Adipocyte (in vitro differentiated cells): ENCODE measurements at regions not wholly inside any gene's neighbourhood (a gene's known extent, or its start where the extent isn't known, plus 50 kb on each side); places are given as distances from the start of the nearest gene placed in this dataset.
A peak's percentile ranks its signal among the peaks of the same experiment; 100 is the strongest.
"Not testable (repeated sequence)": the region's sequence is repeated elsewhere in the genome, so short reads cannot be mapped to it uniquely, and the experiment has no call there.

Experiments used
- DNase-seq: peaks from one replicate; pipeline ENCODE4 v3.0.0-alpha.2; 2015; ENCODE audit warnings: low read depth
- H3K27me3 ChIP-seq: replicated peaks from 2 replicates; pipeline ENCODE4 v1.7.0; 2013; ENCODE audit warnings: mild to moderate bottlenecking, low read length, moderate library complexity; ENCODE audit not compliant: control insufficient read depth, insufficient read depth
- H3K36me3 ChIP-seq: 2 replicates; pipeline ENCODE4 v1.7.0; 2013; ENCODE audit warnings: low read length, mild to moderate bottlenecking, moderate library complexity; ENCODE audit not compliant: control insufficient read depth, insufficient read depth, severe bottlenecking
- H3K4me1 ChIP-seq: 2 replicates; pipeline ENCODE4 v1.7.0; 2013; ENCODE audit warnings: mild to moderate bottlenecking, low read length, moderate library complexity; ENCODE audit not compliant: control insufficient read depth, insufficient read depth
- H3K4me3 ChIP-seq: 2 replicates; pipeline ENCODE4 v1.7.0; 2013; ENCODE audit warnings: mild to moderate bottlenecking, low read length, moderate library complexity
- H3K9ac ChIP-seq: 2 replicates; pipeline ENCODE4 v1.7.0; 2013; ENCODE audit warnings: mild to moderate bottlenecking, low read length, moderate library complexity
- H3K9me3 ChIP-seq: 2 replicates; pipeline ENCODE4 v1.7.0; 2013; ENCODE audit warnings: mild to moderate bottlenecking, low read length, moderate library complexity; ENCODE audit not compliant: control insufficient read depth

- not testable (repeated sequence) for H3K27me3 ChIP-seq, H3K9me3 ChIP-seq, H3K4me1 ChIP-seq, DNase-seq, H3K9ac ChIP-seq, H3K4me3 ChIP-seq, H3K36me3 ChIP-seq
Measured at GRCh38 chr4:158407961-158408360, 113.7 kb upstream of the RXFP1 start.

DNA sequence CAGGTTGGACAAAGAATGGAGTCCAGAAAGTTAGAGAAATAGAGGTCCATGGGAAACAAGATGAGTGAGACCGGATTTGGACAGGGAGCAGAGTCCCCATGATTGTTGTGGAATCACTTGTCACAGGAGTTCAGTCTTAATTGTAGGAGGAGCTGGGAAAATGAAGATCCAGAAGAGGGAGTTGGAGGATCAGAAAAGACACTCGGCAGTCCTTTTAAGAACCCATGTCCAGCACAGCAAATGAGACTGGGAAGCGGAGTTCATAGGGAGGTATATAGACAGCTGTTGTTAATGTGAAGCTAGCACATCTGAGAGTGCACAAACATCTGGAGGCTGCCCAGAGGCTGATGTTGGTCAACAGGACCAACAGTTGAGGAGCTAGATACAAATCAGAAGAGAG is 111.4 kb upstream of the RXFP1 start:
- peaks cover under 1% of the 10 kb centered on the region for H3K9me3 ChIP-seq
- H3K27me3 ChIP-seq, result no peaks in the 10 kb centered on the region
- no peaks in the 10 kb centered on the region for H3K36me3 ChIP-seq
- H3K4me3 ChIP-seq, result no peak overlapping the region
- peak; percentile 24 for DNase-seq
- H3K4me1 ChIP-seq, result no peaks in the 10 kb centered on the region
- H3K9ac ChIP-seq, result no peak overlapping the region

- Histone ChIP-seq H3K27me3 (no peaks in the 10 kb centered on the region), H3K4me3 (no peak overlapping the region), H3K4me1 (no peaks in the 10 kb centered on the region), H3K9me3 (no peaks in the 10 kb centered on the region), H3K36me3 (no peaks in the 10 kb centered on the region), H3K9ac (no peak overlapping the region)
- DNase-seq, result peak; percentile 2
Measured at GRCh38 chr4:158411269-158411668, 110.4 kb upstream of the RXFP1 start.

- H3K4me3 ChIP-seq, H3K9ac ChIP-seq, H3K4me1 ChIP-seq, H3K36me3 ChIP-seq, H3K9me3 ChIP-seq, H3K27me3 ChIP-seq, DNase-seq: not testable (repeated sequence)
Measured at GRCh38 chr4:158418679-158419078, 103.0 kb upstream of the RXFP1 start.

DNA sequence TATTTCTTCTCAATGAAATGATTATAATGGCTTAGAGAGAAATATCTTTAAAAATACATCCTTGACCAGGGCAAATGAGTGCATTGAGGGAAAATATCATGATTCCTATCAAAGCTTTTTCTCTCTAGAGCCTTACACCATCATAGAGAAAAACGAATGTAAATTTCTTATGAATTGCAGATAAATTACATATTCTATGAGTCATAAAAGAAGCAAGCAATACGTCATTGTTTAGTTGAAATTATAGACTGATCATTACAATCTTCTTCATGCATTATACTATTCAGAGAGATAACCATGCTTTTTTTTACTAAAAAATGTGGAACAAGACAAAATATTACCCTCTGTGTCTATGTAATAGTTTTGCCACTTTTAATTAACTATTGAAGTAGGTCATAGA is 100.9 kb upstream of the RXFP1 start:
- Histone ChIP-seq H3K4me1 (peaks cover 3% of the 10 kb centered on the region), H3K9ac (no peak overlapping the region), H3K4me3 (no peak overlapping the region), H3K9me3 (no peaks in the 10 kb centered on the region), H3K27me3 (no peaks in the 10 kb centered on the region), H3K36me3 (no peaks in the 10 kb centered on the region)
- DNase-seq, result no peak

DNA sequence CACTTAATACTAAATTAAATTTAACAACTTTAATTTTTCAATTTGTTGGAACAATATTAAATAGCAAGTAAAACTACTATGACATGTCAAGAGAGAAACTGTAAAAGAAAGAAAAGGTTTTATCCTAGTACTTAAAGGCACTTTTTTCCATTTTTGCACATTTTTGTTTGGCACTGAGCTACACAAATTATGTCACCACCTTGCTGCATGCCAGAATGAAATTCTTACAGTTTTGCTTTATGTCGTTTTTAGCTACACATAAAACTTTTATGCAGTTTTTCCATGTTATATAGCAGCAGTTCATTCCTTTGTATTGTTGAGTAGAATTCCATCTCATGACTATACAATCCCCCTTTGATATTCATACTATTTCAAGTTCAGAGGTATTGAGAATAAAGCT is 99.1 kb upstream of the RXFP1 start:
- no peak overlapping the region for H3K4me3 ChIP-seq
- H3K27me3 ChIP-seq, result no peaks in the 10 kb centered on the region
- H3K9me3 ChIP-seq, result no peaks in the 10 kb centered on the region
- no peak for DNase-seq
- no peak overlapping the region for H3K9ac ChIP-seq
- H3K36me3 ChIP-seq, result no peaks in the 10 kb centered on the region
- peaks cover 5% of the 10 kb centered on the region for H3K4me1 ChIP-seq

DNA sequence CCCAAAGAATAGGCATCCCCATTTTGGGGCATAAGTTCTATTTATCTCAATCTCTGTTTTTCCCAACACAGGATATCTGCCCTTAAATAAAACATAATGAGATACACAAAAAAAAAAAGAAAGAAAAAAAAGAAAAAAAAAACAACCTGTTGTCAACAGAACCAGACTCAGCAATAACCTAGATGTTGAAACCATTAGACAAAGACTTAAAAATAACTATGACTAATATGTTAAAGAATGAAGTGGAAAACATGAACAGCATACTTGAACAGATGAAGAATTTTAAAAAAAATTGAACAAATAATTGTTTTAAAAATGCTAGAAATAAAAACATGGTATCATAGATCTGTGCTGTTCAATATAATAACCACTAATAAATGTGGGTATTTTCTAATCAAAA is 93.4 kb upstream of the RXFP1 start:
- Histone ChIP-seq H3K27me3 (no peaks in the 10 kb centered on the region), H3K9ac (peak overlapping the region; percentile 49), H3K9me3 (peaks cover 11% of the 10 kb centered on the region), H3K4me1 (peaks cover 9% of the 10 kb centered on the region), H3K4me3 (no peak overlapping the region), H3K36me3 (no peaks in the 10 kb centered on the region)
- DNase-seq, result peak; percentile 22

GRCh38 chr4:158442736-158443135 is 78.9 kb upstream of the RXFP1 start:
- Histone ChIP-seq H3K4me1 (peaks cover 40% of the 10 kb centered on the region), H3K4me3 (no peak overlapping the region), H3K9ac (no peak overlapping the region), H3K27me3 (no peaks in the 10 kb centered on the region), H3K36me3 (no peaks in the 10 kb centered on the region), H3K9me3 (peaks cover 6% of the 10 kb centered on the region)
- no peak for DNase-seq

- Histone ChIP-seq H3K4me1 (peaks cover 40% of the 10 kb centered on the region), H3K4me3 (no peak overlapping the region), H3K36me3 (no peaks in the 10 kb centered on the region), H3K27me3 (no peaks in the 10 kb centered on the region), H3K9me3 (peaks cover 6% of the 10 kb centered on the region), H3K9ac (no peak overlapping the region)
- no peak for DNase-seq
Measured at GRCh38 chr4:158443731-158444130, 78.0 kb upstream of the RXFP1 start.

- peak overlapping the region; percentile 0 for H3K4me3 ChIP-seq
- no peaks in the 10 kb centered on the region for H3K36me3 ChIP-seq
- H3K9ac ChIP-seq, result no peak overlapping the region
- no peaks in the 10 kb centered on the region for H3K27me3 ChIP-seq
- H3K4me1 ChIP-seq, result peaks cover 40% of the 10 kb centered on the region
- peaks cover 6% of the 10 kb centered on the region for H3K9me3 ChIP-seq
- peak; percentile 36 for DNase-seq
Measured at GRCh38 chr4:158444621-158445020, 77.1 kb upstream of the RXFP1 start.

GRCh38 chr4:158446106-158446505 is 75.6 kb upstream of the RXFP1 start:
- H3K4me1 ChIP-seq, result peaks cover 48% of the 10 kb centered on the region
- H3K9ac ChIP-seq, result peak overlapping the region; percentile 1
- DNase-seq, result peak; percentile 90
- no peaks in the 10 kb centered on the region for H3K27me3 ChIP-seq
- H3K4me3 ChIP-seq, result peak overlapping the region; percentile 34
- no peaks in the 10 kb centered on the region for H3K36me3 ChIP-seq
- H3K9me3 ChIP-seq, result peaks cover 1% of the 10 kb centered on the region

DNA sequence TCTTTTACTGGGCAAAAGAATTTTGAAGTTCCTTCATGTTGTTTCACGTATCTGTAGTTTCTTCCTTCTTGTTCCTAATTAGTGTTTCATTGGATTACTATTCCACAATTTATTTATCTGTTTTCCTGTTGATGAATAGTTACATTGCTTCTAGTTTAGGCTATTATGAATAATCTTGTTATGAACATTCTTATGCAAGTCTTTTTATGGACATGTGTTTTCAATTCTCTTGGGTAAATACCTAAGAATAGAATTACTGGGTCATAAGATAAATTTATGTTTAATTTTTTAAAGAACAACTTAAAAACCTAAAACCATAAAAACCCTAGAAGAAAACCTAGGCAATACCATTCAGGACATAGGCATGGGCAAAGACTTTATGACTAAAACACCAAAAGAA is 70.9 kb upstream of the RXFP1 start:
- H3K4me3 ChIP-seq, result peak overlapping the region; percentile 11
- H3K36me3 ChIP-seq, result no peaks in the 10 kb centered on the region
- H3K4me1 ChIP-seq, result peaks cover 18% of the 10 kb centered on the region
- H3K27me3 ChIP-seq, result no peaks in the 10 kb centered on the region
- H3K9me3 ChIP-seq, result no peaks in the 10 kb centered on the region
- H3K9ac ChIP-seq, result no peak overlapping the region
- peak; percentile 62 for DNase-seq
